Type B pancreatic cell (in vitro differentiated cells): ENCODE measurements at regions not wholly inside any gene's neighbourhood (a gene's known extent, or its start where the extent isn't known, plus 50 kb on each side); places are given as distances from the start of the nearest gene placed in this dataset.

ENCODE experiments used
- DNase-seq: peaks from one replicate; pipeline ENCODE4 v3.0.0; 2021; ENCODE audit warnings: mixed read lengths; ENCODE audit not compliant: unreplicated experiment; ENCODE audit errors: extremely low spot score
- H3K27ac Mint-ChIP-seq: 2 replicates; pipeline ENCODE4 v1.8.0; 2021; ENCODE audit warnings: mild to moderate bottlenecking, mixed read lengths
- H3K27me3 Mint-ChIP-seq: 2 replicates; pipeline ENCODE4 v1.8.0; 2021; ENCODE audit warnings: mixed read lengths
- H3K36me3 Mint-ChIP-seq: 2 replicates; pipeline ENCODE4 v1.8.0; 2021; ENCODE audit warnings: mixed read lengths
- H3K4me1 Mint-ChIP-seq: one replicate; pipeline ENCODE4 v1.8.0; 2021; ENCODE audit warnings: mixed read lengths; ENCODE audit not compliant: unreplicated experiment
- H3K4me3 Mint-ChIP-seq: 2 replicates; pipeline ENCODE4 v1.8.0; 2021; ENCODE audit warnings: mild to moderate bottlenecking, mixed read lengths
- H3K9me3 Mint-ChIP-seq: 2 replicates; pipeline ENCODE4 v1.8.0; 2021; ENCODE audit warnings: mixed read lengths
- TF ChIP-seq, protein P1 (sequence below): fragments of 200-600 bp; sonication (generic); conservative IDR thresholded peaks from 2 replicates; pipeline ENCODE4 v1.5.0; 2021; ENCODE audit warnings: antibody characterized with exemption, mild to moderate bottlenecking

DNA sequence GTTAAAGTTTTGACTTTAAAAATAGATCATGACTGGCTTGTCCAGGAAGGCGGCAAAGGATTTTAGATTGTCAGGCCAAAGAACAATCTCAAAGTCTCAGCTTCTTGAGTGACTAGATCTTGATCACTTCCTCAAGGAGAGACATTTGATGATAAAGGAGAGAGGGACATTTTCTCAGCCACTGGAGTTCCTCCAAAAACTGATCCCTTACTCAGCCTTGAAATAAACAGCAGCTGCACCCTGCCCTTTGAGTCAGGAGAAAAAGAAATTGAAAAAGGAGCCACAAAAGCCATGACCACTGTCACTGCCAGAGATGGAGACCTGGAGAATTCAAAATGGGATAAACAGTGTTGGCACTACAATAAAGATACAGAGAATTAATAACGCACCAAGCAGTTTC is 288.4 kb upstream of the PRMT6 start:
- Mint-ChIP-seq H3K4me1 (no peaks in the 10 kb centered on the region), H3K9me3 (no peaks in the 10 kb centered on the region), H3K27ac (no peak overlapping the region), H3K27me3 (no peaks in the 10 kb centered on the region), H3K36me3 (no peaks in the 10 kb centered on the region), H3K4me3 (no peak overlapping the region)
- TF ChIP-seq, protein P1, sequence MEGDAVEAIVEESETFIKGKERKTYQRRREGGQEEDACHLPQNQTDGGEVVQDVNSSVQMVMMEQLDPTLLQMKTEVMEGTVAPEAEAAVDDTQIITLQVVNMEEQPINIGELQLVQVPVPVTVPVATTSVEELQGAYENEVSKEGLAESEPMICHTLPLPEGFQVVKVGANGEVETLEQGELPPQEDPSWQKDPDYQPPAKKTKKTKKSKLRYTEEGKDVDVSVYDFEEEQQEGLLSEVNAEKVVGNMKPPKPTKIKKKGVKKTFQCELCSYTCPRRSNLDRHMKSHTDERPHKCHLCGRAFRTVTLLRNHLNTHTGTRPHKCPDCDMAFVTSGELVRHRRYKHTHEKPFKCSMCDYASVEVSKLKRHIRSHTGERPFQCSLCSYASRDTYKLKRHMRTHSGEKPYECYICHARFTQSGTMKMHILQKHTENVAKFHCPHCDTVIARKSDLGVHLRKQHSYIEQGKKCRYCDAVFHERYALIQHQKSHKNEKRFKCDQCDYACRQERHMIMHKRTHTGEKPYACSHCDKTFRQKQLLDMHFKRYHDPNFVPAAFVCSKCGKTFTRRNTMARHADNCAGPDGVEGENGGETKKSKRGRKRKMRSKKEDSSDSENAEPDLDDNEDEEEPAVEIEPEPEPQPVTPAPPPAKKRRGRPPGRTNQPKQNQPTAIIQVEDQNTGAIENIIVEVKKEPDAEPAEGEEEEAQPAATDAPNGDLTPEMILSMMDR = no peak
- no peak for DNase-seq

- H3K4me1 Mint-ChIP-seq = no peaks in the 10 kb centered on the region
- no peaks in the 10 kb centered on the region for H3K27me3 Mint-ChIP-seq
- no peak overlapping the region for H3K4me3 Mint-ChIP-seq
- H3K36me3 Mint-ChIP-seq = no peaks in the 10 kb centered on the region
- no peak overlapping the region for H3K27ac Mint-ChIP-seq
- no peaks in the 10 kb centered on the region for H3K9me3 Mint-ChIP-seq
- DNase-seq = no peak
- TF ChIP-seq, protein P1 = no peak
Observed at GRCh38 chr1:106768501-106768900, 288.0 kb upstream of the PRMT6 start.

DNA sequence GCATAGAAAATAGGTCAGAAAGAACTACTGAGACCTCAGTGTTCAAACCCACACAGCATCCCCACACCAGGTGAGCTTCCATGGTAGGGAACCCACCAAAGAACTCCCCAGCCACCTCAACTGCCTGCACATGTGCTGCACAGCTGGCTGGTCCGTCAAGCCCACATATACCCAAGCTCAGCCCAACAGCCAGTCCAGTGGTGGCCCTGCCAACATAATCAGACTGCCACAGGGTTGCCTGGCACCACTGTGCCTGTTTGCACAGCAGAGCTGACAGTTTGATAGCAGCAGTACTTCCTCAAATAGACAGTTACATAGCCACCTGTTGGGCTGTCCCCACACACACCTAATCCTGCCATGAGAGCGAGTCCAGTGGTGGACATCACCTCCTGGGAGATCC is 283.3 kb upstream of the PRMT6 start:
- TF ChIP-seq, protein P1 = no peak
- no peaks in the 10 kb centered on the region for H3K36me3 Mint-ChIP-seq
- no peaks in the 10 kb centered on the region for H3K4me1 Mint-ChIP-seq
- no peak overlapping the region for H3K27ac Mint-ChIP-seq
- H3K9me3 Mint-ChIP-seq = no peaks in the 10 kb centered on the region
- no peaks in the 10 kb centered on the region for H3K27me3 Mint-ChIP-seq
- H3K4me3 Mint-ChIP-seq = no peak overlapping the region
- no peak for DNase-seq

DNA sequence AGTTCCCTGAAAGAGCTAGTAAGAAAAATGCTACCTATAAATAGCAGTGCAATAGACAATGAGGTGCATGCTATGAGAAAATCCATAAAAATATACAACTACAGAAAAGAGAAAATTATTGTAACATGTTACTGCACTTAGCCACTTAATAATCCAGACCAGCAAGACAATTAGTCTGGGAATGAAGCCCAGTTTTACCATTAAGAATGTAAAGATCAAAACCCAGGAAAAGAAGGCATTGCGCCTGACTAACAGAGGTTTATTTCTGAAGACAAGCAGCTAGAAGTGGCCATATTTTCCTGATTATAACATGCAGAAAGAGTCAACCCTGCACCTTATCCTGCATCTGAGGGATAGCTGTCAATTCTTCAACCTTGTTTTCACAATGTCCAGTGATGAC is 276.4 kb upstream of the PRMT6 start:
- Mint-ChIP-seq H3K27me3 (no peaks in the 10 kb centered on the region), H3K4me1 (no peaks in the 10 kb centered on the region), H3K4me3 (no peak overlapping the region), H3K9me3 (no peaks in the 10 kb centered on the region), H3K27ac (no peak overlapping the region), H3K36me3 (no peaks in the 10 kb centered on the region)
- TF ChIP-seq, protein P1 = no peak
- no peak for DNase-seq

DNA sequence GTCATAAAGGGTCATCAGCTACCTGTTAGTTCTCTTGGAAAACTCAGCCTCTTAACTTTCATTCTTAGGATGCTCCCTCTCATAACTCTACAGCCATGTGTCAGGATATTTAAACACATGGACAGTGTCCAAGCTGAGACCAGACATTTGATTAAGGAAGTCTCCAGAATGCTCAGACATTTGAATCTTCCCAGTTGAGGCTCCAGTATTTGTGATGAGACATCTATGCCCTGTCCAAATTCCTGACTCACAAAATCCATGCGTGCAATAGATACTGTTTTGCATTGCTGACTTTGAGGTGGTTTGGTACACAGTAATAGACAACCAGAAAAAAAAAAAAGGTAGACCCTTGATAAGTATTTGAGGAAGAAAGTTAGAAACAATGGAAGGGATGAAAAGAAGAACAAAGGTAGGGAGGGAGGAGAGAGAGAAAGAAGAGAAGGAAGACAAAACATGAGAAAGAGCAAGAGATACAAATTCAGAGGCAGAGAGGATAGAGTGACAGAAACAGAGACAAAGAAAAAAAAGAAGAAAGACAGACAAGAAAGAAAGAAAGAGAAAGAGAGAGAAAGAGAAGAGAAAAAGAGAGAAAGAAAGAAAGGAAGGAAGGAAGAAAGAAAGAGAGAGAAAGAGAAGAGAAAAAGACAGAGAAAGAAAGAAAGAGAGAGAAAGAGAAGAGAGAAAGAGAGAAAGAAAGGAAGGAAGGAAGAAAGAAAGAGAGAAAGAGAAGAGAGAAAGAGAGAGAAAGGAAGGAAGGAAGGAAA is 275.5 kb upstream of the PRMT6 start:
- Mint-ChIP-seq H3K27ac (no peak overlapping the region), H3K4me3 (no peak overlapping the region), H3K4me1 (no peaks in the 10 kb centered on the region), H3K9me3 (no peaks in the 10 kb centered on the region), H3K36me3 (no peaks in the 10 kb centered on the region), H3K27me3 (no peaks in the 10 kb centered on the region)
- TF ChIP-seq, protein P1 = no peak
- DNase-seq = no peak
